GM18508 (cell line): ENCODE measurements at regions not wholly inside any gene's neighbourhood (a gene's known extent, or its start where the extent isn't known, plus 50 kb on each side); places are given as distances from the start of the nearest gene placed in this dataset.
"Not testable (repeated sequence)": the region's sequence is repeated elsewhere in the genome, so short reads cannot be mapped to it uniquely, and the experiment has no call there.

Experiments used
- ATAC-seq: cut with Tn5 transposase; IDR thresholded peaks from one replicate; pipeline ENCODE4 v1.9.1; 2021; ENCODE audit warnings: moderate number of reproducible peaks; ENCODE audit not compliant: insufficient read depth, unreplicated experiment

DNA sequence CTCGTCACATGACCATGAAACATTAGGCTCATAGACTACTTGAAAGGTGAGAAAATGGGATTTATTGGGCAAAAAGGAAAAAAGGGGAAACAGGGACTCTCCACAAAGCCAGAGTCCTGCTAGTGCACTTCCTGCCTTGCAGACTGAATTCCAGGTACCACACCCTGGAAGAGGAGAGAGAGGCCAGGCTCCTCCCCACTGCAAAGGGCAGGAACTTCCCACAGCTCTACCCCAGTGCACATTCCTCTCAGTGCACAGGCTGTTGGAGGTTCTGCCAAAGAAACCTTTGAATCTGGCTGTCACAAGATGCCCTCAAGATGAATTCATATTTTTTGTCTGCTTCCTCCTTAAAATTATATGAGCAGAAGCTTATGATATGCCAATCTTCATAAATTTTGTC, 920.4 kb upstream of the GJE1 start:
- no peak for ATAC-seq

DNA sequence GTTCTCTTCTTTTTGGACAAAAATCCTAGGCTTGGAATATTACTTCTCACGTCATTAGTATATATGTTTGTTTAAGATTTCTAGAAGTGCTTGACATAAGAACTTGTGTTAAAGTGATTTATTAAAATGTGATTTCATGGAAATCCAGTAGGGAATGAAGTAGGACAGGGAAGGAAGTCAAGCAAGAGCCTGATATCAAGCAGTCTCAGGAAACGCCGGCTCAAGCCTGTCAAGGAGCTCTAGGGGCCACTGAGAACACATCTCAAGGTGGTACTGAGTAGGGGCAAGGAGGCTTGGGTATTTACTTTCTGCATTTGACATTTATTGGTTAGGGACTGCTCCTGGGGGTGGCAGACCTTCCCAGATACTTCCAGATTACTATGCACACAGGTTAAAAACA, 920.9 kb upstream of the GJE1 start:
- no peak for ATAC-seq

- no peak for ATAC-seq
Measured at GRCh38 chr6:141210901-141211300, 921.8 kb upstream of the GJE1 start.

DNA sequence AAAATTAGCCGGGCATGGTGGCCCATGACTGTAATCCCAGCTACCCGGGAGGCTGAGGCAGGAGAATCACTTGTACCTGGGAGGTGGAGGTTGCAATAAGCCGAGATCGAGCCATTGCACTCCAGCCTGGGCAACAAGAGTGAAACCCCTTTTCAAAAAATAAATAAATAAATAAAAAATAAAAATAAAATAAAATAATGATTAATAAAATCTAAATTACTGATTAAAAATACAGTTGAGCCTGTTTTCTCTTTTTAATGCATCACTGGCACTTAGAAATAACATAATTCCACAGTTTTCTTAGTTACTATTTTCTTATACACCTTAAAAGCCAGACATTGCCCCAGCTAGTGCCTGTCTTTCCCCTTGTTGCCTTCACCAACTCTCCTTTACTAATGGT, 922.8 kb upstream of the GJE1 start:
- ATAC-seq, result no peak

GRCh38 chr6:141208101-141208500, 924.6 kb upstream of the GJE1 start:
- ATAC-seq, result no peak

- no peak for ATAC-seq
Measured at GRCh38 chr6:141203902-141204575, 928.7 kb upstream of the GJE1 start.

GRCh38 chr6:141202626-141203025, 930.1 kb upstream of the GJE1 start:
- ATAC-seq, result no peak

DNA sequence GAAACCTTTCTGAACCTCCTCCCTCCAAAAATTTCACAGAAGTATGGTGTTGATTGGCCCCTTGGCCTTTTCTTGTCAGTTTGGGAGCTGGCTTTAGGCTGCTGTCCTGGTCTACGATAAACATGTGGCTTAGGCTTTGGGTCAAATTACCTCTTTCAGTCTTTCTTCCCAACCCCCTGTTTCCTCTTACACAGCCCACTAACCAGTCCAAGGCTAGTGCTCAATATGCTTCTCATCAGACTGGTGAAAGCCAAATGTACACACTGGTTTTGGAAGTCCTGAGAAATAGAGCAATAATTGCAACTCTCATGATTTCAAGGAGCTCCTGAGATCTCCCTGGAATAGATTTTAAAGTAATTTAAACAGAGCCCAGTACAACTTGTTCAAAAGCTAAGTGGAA, 933.7 kb upstream of the GJE1 start:
- ATAC-seq, result no peak

DNA sequence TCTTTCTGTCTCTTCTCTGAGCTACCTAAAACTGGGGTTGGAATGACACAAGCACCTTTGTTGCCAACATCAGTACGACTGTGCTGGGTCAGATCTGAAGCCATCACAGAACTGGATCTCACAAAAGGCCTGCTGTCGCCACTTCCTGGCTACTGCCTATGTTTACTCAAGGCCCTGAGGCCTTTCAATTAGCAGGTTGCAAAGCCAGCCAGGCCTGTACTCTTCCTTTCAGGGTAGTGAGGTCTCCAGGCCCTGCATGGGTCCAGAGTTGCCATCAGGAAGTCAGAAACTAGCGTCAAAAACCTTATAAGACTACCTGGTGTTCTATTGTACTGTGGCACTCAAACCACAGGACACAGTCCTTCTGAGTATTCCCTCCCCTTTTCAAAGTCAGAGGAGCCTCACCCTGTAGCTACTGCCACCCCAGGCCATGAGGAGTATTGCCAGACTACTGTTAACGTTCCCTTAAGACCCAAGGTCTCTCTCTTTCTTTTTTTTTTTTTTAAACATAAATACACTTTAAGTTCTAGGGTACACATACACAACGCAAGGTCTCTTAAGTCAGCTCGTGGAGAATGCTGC, 937.4 kb upstream of the GJE1 start:
- no peak for ATAC-seq

DNA sequence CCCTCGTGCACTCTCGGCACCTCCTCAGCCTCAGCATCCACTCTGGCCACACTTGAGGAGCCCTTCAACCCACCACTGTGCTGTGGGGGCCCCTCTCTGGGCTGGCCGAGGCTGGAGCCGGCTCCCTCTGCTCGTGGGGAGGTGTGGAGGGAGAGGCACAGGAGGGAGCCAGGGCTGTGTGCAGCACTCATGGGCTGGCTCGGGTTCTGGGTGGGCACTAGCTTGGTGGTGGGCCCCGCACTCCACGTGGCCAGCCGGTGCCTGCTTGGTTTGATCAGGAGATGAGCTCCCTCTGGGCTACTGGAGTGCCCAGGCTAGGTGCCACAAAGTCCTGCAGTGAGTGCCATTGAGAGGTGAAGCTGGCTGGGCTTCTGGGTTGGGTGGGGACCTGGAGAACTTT, 949.4 kb upstream of the GJE1 start:
- ATAC-seq, result no peak

- ATAC-seq, result not testable (repeated sequence)
Measured at GRCh38 chr6:141175458-141175857, 957.3 kb upstream of the GJE1 start.

GRCh38 chr6:141174932-141175331, 957.8 kb upstream of the GJE1 start:
- ATAC-seq, result no peak

- ATAC-seq, result no peak
Measured at GRCh38 chr6:141173529-141173928, 959.2 kb upstream of the GJE1 start.

GRCh38 chr6:141169419-141169818, 963.3 kb upstream of the GJE1 start:
- ATAC-seq, result no peak

DNA sequence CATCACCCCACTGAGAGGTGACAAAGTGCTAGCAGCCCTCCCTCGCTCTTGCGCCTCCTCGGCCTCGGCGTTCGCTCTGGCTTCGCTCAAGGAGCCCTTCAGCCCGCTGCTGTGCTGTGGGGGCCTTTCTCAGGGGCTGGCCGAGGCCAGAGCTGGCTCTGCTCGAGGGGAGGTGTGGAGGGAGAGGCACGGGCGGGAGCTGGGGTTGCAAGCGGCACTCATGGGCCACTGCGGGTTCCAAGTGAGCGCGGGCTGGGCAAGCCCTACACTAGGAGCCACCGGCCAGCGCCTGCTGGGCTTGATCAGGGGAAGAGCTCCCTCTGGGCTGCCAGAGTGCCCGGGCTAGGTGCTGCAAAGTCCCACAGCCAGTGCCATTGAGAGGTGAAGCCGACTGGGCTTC, 964.8 kb upstream of the GJE1 start:
- ATAC-seq, result no peak

- ATAC-seq, result no peak
Measured at GRCh38 chr6:141165002-141165665, 967.6 kb upstream of the GJE1 start.

DNA sequence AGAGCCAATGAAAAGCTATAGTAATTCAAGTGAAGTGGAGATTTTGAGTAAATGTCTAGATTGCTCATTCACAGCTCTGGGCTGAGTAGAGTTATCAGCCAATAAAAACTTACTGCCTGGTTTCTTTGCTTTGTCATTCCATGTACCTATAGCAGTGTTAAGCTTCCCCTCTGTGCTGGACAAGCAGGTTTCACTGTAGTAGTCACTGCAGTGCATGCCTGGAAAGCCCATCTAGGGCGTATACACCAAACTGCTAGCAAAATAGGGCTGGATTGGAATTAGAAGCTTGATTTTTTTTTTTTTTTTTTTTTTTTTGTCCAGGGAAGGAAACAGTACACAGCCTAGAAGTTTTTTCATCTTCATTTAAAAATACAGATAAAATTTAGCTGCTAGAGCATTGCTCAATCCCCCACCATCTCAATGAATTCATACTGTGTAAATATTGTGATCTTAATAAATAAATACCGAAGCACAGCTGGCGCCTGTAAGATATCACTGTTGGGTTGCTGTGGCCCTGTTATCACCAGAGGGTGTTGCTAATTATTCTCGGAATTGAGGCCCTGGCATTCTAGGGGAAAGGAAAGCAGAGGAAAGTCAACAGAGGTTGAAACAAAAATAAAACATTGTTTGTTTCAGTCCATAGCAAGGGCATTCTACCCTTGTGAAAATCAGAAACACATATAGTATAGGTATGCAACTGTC, 968.5 kb upstream of the GJE1 start:
- ATAC-seq, result no peak

DNA sequence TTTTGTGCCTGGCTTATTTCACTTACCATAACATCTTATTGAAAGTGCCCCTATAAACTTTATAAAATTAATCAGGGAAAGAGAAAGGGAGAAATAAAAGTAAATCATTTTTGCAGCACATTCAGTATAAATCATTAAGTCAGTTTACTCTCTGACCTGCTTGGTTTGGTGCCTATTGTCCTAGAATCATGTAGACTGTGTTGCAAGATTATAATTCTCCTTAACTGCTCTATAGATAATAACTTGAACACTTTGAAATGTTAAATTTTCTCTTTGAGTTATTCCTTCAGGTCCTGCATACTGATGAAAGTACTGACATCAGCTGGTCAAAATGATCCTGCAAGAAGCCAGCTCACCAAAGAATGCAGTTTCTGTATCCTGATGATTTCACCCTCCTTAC, 969.6 kb upstream of the GJE1 start:
- ATAC-seq, result no peak

DNA sequence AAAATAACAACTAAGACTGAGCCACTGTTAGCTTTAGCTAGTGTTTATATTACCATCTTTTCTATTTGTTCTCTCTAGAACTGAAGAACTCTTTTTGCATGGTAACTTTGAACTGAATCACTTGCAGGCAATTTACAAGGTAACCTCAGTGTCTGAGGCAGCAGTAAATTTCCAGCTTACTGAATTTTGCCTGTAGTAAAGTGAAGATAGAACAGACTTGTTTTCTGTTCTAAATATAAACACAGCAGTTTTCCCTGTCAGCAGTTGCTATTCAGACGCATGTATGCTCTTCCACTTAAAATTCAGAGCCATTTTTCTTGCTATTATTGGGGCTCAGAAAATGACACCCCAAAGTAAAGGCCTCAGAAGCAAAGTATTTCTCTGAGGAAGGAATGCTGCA, 974.0 kb upstream of the GJE1 start:
- no peak for ATAC-seq

- ATAC-seq, result peak; percentile 51
Measured at GRCh38 chr6:141153563-141153962, 979.2 kb upstream of the GJE1 start.

GRCh38 chr6:141152951-141153350, 979.8 kb upstream of the GJE1 start:
- no peak for ATAC-seq
